ENCODE measurements at regions not wholly inside any gene's neighbourhood (a gene's known extent, or its start where the extent isn't known, plus 50 kb on each side); places are given as distances from the start of the nearest gene placed in this dataset.

DNA sequence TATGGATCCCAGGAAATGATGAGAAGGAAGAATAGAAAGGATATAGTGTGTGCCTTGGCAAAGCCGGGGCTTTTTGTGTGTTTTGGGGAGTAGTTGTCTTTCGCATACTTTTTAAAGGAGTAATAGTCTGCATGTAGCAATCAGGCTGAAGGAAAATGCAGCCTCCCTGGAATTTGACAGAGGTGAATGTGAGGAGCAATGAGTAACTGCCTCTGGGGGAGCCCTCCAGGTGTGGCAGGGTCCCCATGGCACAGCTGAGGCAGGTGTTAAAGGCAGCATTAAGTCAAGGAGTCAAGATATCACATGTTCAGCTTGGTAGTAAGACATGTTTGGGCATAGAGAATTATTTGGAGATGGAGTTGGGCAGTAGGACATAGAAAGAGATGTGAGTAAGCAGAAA lies 203.1 kb downstream of the C6orf118 start:
- Histone ChIP-seq H3K9me3 (ENCODE audit: control insufficient read depth, low read depth, low read length) (no peaks in the 10 kb centered on the region), H2BK5ac (ENCODE audit: insufficient read length, low read length) (no peak overlapping the region), H3K9ac (ENCODE audit: extremely low read depth, insufficient read length, low read length) (no peak overlapping the region), H4K91ac (ENCODE audit: insufficient read length, low read depth, low read length) (no peak overlapping the region), H2BK20ac (ENCODE audit: low read depth, low read length, poor library complexity, severe bottlenecking) (no peak overlapping the region), H4K8ac (replicated peaks; ENCODE audit: insufficient read length, low read depth, low read length) (no peak overlapping the region), H3K56ac (ENCODE audit: insufficient read length, low read depth, low read length) (no peak overlapping the region), H2BK12ac (ENCODE audit: insufficient read length, low read depth, low read length) (no peak overlapping the region), H3T11ph (ENCODE audit: low read length) (no peak overlapping the region), H3K27ac (ENCODE audit: insufficient read length, low read depth, low read length) (no peak overlapping the region), H3K4me2 (ENCODE audit: insufficient read depth, insufficient read length, low read length) (no peak overlapping the region), H3K23me2 (ENCODE audit: insufficient read length, low read depth, low read length, poor library complexity, severe bottlenecking) (no peaks in the 10 kb centered on the region), H3K27me3 (ENCODE audit: insufficient read depth, low read length) (no peaks in the 10 kb centered on the region), H3K79me1 (ENCODE audit: insufficient read depth, low read depth, low read length, poor library complexity, severe bottlenecking) (no peaks in the 10 kb centered on the region), H4K20me1 (ENCODE audit: control insufficient read depth, insufficient read depth, insufficient read length) (no peaks in the 10 kb centered on the region), H2AK5ac (ENCODE audit: insufficient read length, low read length) (no peak overlapping the region), H3K4ac (ENCODE audit: low read depth, low read length) (no peak overlapping the region), H3K14ac (ENCODE audit: insufficient read depth, low read length) (no peak overlapping the region), H2BK120ac (ENCODE audit: low read depth, low read length, poor library complexity, severe bottlenecking) (no peak overlapping the region), H3K4me1 (ENCODE audit: insufficient read depth, low read length) (no peaks in the 10 kb centered on the region; the same call in 1 of the 2 replicates), H3K23ac (ENCODE audit: insufficient read length, low read depth, low read length) (no peak overlapping the region), H3K18ac (ENCODE audit: insufficient read length, low read depth, low read length) (no peak overlapping the region), H2AFZ (ENCODE audit: low read length) (no peak overlapping the region), H3K79me2 (ENCODE audit: insufficient read depth, low read length) (no peaks in the 10 kb centered on the region), H4K5ac (ENCODE audit: insufficient read length, low read depth, low read length) (no peak overlapping the region), H2BK15ac (ENCODE audit: low read depth, low read length) (no peak overlapping the region)
- H3K4me1 Mint-ChIP-seq: no peaks in the 10 kb centered on the region
- WGBS (ENCODE audit: extremely low coverage, insufficient read length, low lambda C conversion rate): no CpG with 5 or more reads among the region's 2 CpGs
- DNase-seq: no peak
- H3K4me3 Mint-ChIP-seq: no peak overlapping the region
- TF ChIP-seq, protein P1, sequence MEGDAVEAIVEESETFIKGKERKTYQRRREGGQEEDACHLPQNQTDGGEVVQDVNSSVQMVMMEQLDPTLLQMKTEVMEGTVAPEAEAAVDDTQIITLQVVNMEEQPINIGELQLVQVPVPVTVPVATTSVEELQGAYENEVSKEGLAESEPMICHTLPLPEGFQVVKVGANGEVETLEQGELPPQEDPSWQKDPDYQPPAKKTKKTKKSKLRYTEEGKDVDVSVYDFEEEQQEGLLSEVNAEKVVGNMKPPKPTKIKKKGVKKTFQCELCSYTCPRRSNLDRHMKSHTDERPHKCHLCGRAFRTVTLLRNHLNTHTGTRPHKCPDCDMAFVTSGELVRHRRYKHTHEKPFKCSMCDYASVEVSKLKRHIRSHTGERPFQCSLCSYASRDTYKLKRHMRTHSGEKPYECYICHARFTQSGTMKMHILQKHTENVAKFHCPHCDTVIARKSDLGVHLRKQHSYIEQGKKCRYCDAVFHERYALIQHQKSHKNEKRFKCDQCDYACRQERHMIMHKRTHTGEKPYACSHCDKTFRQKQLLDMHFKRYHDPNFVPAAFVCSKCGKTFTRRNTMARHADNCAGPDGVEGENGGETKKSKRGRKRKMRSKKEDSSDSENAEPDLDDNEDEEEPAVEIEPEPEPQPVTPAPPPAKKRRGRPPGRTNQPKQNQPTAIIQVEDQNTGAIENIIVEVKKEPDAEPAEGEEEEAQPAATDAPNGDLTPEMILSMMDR (conservative IDR thresholded peaks at IDR 0.05): no peak
- no peaks in the 10 kb centered on the region for H3K36me3 Mint-ChIP-seq (ENCODE audit: insufficient read depth in 1 of 3, low read depth in 3 of 3)
- H3K27ac Mint-ChIP-seq: no peak overlapping the region
- H3K9me3 Mint-ChIP-seq: peaks cover 0 to 3% of the 10 kb centered on the region in 2 experiments; a peak in 3 of 5 replicates
- no peaks in the 10 kb centered on the region for H3K27me3 Mint-ChIP-seq (ENCODE audit: low read depth)

Measured in H9 (cell line).